GM12878 (cell line): ENCODE measurements at regions not wholly inside any gene's neighbourhood (a gene's known extent, or its start where the extent isn't known, plus 50 kb on each side); places are given as distances from the start of the nearest gene placed in this dataset.
"Not testable (repeated sequence)": the region's sequence is repeated elsewhere in the genome, so short reads cannot be mapped to it uniquely, and the experiment has no call there.

ENCODE experiments used
- ATAC-seq: fragments of 200-7000 bp; cut with Tn5 transposase; 3 replicates; pipeline ENCODE4 v1.9.1; 2020; ENCODE audit warnings: mild to moderate bottlenecking, moderate library complexity
- BruUV-seq: library from RNA; stranded (reverse); fragments of 400-500 nt; replicated peaks from 2 replicates; lab custom pipeline; 2021; lab: Mats Ljungman, UMichigan
- CTCF ChIA-PET: fragments of 300-600 bp; sonication (Branson Sonifier 250); formaldehyde crosslinking; extraction: SDS; loops from one replicate; lab custom pipeline; 2021; ENCODE audit warnings: inconsistent platforms; lab: Yijun Ruan, JAX
- POLR2A ChIA-PET: fragments of 350-600 bp; formaldehyde crosslinking; extraction: SDS; loops from one replicate; lab custom pipeline; 2021; ENCODE audit warnings: inconsistent platforms; lab: Charles Lee
- RAD21 ChIA-PET: fragments of 300-600 bp; sonication (Branson Sonifier 250); formaldehyde crosslinking; loops from one replicate; lab custom pipeline; 2023; ENCODE audit warnings: antibody characterized with exemption; ENCODE audit not compliant: unreplicated experiment; lab: Charles Lee
- SMC1A ChIA-PET: fragments of 300-600 bp; sonication (Branson Sonifier 250); formaldehyde crosslinking; loops from one replicate; lab custom pipeline; 2023; ENCODE audit not compliant: unreplicated experiment, uncharacterized antibody; lab: Charles Lee
- DNase-seq: peaks from one replicate; pipeline ENCODE4 v3.0.0-alpha.2; 2011; ENCODE audit warnings: low read depth, low spot score
- FAIRE-seq: peaks from 3 replicates; lab custom pipeline; 2011; peaks lifted over from hg19 to GRCh38; lab: Jason Lieb, UNC
- H2AFZ ChIP-seq: 2 replicates; pipeline ENCODE4 v1.6.0; 2011; ENCODE audit warnings: low read depth, low read length, control low read depth; ENCODE audit not compliant: control insufficient read depth
- H3K27ac ChIP-seq: 2 replicates; pipeline ENCODE4 v1.5.1; 2011; ENCODE audit warnings: control low read depth; ENCODE audit not compliant: control insufficient read depth, insufficient read depth
- H3K27me3 ChIP-seq, 2 experiments: replicated peaks in 1 of 2; 2 replicates each; pipeline versions ENCODE4 v1.6.0 to v1.6.1; 2011; ENCODE audit warnings: low read length in 1 of 2; ENCODE audit not compliant: control insufficient read depth in 2 of 2, insufficient read depth in 2 of 2
- H3K36me3 ChIP-seq, 2 experiments: 2 replicates each; pipeline ENCODE4 v1.5.1; 2011; ENCODE audit warnings: low read length in 1 of 2; ENCODE audit not compliant: control insufficient read depth in 2 of 2, insufficient read depth in 2 of 2
- H3K4me1 ChIP-seq: 2 replicates; pipeline ENCODE4 v1.6.1; 2011; ENCODE audit warnings: mild to moderate bottlenecking, low read length, moderate library complexity, mixed read lengths; ENCODE audit not compliant: control insufficient read depth, insufficient read depth
- H3K4me2 ChIP-seq: 2 replicates; pipeline ENCODE4 v1.6.0; 2011; ENCODE audit warnings: control low read depth; ENCODE audit not compliant: control insufficient read depth, insufficient read depth
- H3K4me3 ChIP-seq: fragments of 200-600 bp; sonication (generic); 2 replicates; pipeline ENCODE4 v1.5.1; 2016
- H3K79me2 ChIP-seq: 2 replicates; pipeline ENCODE4 v1.6.0; 2011; ENCODE audit warnings: low read length; ENCODE audit not compliant: control insufficient read depth, insufficient read depth
- H3K9ac ChIP-seq: 2 replicates; pipeline ENCODE4 v1.8.0; 2011; ENCODE audit warnings: low read length, control low read depth, mixed read lengths; ENCODE audit not compliant: control insufficient read depth, insufficient read depth
- H3K9me3 ChIP-seq: replicated peaks from 3 replicates; pipeline ENCODE4 v1.5.1; 2011; ENCODE audit warnings: mild to moderate bottlenecking, low read length; ENCODE audit not compliant: control insufficient read depth, insufficient read depth
- H4K20me1 ChIP-seq: 2 replicates; pipeline ENCODE4 v1.6.0; 2011; ENCODE audit not compliant: control insufficient read depth, insufficient read depth
- ATF3 ChIP-seq: IDR thresholded peaks from 2 replicates; pipeline ENCODE4 v1.6.1; 2011; ENCODE audit warnings: low read depth, mild to moderate bottlenecking, low read length, moderate library complexity, borderline replicate concordance; ENCODE audit errors: extremely low read depth
- BMI1 ChIP-seq: fragments of 450-650 bp; IDR thresholded peaks from 2 replicates; pipeline ENCODE4 v1.6.1; 2016; ENCODE audit warnings: mild to moderate bottlenecking, moderate library complexity, borderline replicate concordance
- CBFB ChIP-seq: IDR thresholded peaks from 2 replicates; pipeline ENCODE4 v1.6.1; 2016; ENCODE audit warnings: antibody characterized with exemption, low read depth
- HDGF ChIP-seq: fragments of 450-650 bp; IDR thresholded peaks from 2 replicates; pipeline ENCODE4 v1.6.1; 2016; ENCODE audit warnings: antibody characterized with exemption
- RBBP5 ChIP-seq: fragments of 200-600 bp; sonication (generic); conservative IDR thresholded peaks from 2 replicates; pipeline ENCODE4 v1.6.1; 2016
- TARDBP ChIP-seq: IDR thresholded peaks from 2 replicates; pipeline ENCODE4 v1.6.1; 2016; ENCODE audit warnings: borderline replicate concordance
- ZNF622 ChIP-seq: fragments of 450-650 bp; IDR thresholded peaks from 2 replicates; pipeline ENCODE4 v1.6.1; 2017; ENCODE audit warnings: mild to moderate bottlenecking, inconsistent platforms
- WGBS: methylation state at CpG from one replicate; pipeline ENCODE4 v1.1.6; 2016; ENCODE audit warnings: low lambda C conversion rate; ENCODE audit not compliant: insufficient replicate concordance, insufficient coverage; ENCODE audit errors: missing lambda C conversion rate; 5-methylcytosine and 5-hydroxymethylcytosine counted together
- in situ Hi-C: fragments of 300-500 bp; cut with MboI; formaldehyde crosslinking; loops from 9 replicates; pipeline ENCODE4 v1.14.3; 2018; ENCODE audit warnings: mixed read lengths
- intact Hi-C: fragments of 100-400 bp; cut with micrococcal nuclease; formaldehyde crosslinking; loops from one replicate; pipeline ENCODE4 v1.14.2; 2022; ENCODE audit not compliant: unreplicated experiment
- TF ChIP-seq, protein P1 (sequence below): fragments of 450-650 bp; IDR thresholded peaks from 2 replicates; pipeline ENCODE4 v1.6.1; 2016; ENCODE audit warnings: mild to moderate bottlenecking

DNA sequence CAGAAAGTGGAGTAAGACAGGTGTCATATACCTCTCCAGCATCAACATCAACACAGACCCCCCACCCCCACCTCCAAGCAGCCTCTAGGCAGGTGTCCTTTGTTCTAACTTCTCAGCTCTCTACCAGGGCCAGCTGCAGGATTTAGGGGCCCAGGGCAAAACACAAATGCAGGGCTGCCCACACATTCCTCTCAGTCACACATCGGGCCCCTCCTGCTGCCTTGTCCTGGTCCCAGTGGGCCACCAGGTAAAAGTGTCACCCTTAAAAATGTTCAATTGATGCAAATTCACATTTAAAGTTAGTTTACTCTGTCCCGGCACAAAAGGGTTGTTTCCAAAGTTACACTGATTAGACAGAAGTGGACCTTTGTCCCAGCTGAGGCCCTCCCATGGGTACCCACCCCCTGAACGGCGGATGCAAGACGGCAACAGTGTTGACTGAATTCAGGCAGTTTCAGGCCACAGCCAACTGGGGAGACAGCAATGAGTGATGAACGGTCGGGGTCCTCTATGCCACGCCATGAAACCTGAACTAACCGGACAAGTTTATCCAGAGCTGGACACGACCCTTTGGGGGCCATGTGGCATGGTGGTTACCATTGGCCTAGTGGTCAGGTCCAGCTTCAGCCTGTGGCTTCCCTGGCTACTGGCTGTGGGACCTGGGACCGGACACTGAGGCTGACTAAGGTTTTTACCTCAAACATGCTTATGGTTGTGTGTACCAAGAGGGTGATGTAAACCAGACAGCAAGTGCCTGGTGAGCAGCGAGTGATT lies 52.2 kb upstream of the UNC93A start:
- ChIA-PET POLR2A (no interaction called here), CTCF (no interaction called here)

GRCh38 chr6:167239470-167239869 lies 51.6 kb upstream of the UNC93A start:
- in situ Hi-C loops, FAIRE-seq, H3K4me3 ChIP-seq, BruUV-seq, H3K4me2 ChIP-seq, H3K4me1 ChIP-seq, POLR2A ChIA-PET, intact Hi-C loops, H2AFZ ChIP-seq, H3K27ac ChIP-seq, H3K36me3 ChIP-seq, H3K9ac ChIP-seq, H3K27me3 ChIP-seq, ATAC-seq, CTCF ChIA-PET, H4K20me1 ChIP-seq, H3K79me2 ChIP-seq, DNase-seq, H3K9me3 ChIP-seq, RAD21 ChIA-PET: not testable (repeated sequence)
- 27% methylated on average over 2 of the region's 2 CpGs for WGBS
- SMC1A ChIA-PET: interaction anchor here (1.1 kb wide), 1 partner anchor 9 kb away, joined by 5 read pairs; no protein-coding TSS in a partner anchor

More for the DNA sequence above, 52.2 kb upstream of the UNC93A start:
- Histone ChIP-seq H3K36me3 (no peaks in the 10 kb centered on the region), H3K9me3 (no peaks in the 10 kb centered on the region), H3K79me2 (no peaks in the 10 kb centered on the region), H3K4me1 (no peaks in the 10 kb centered on the region), H4K20me1 (no peaks in the 10 kb centered on the region), H2AFZ (no peak overlapping the region), H3K27ac (no peak overlapping the region), H3K9ac (no peak overlapping the region), H3K4me3 (no peak overlapping the region), H3K27me3 (peaks cover 0 to 3% of the 10 kb centered on the region in 2 experiments; a peak in 3 of 4 replicates), H3K4me2 (no peak overlapping the region)
- FAIRE-seq (no peak), DNase-seq (no peak), ATAC-seq (no peak)
- intact Hi-C loops: no loop called here
- ChIA-PET SMC1A (interaction anchor here (1.1 kb wide), 1 partner anchor 8 kb away, joined by 5 read pairs; no protein-coding TSS in a partner anchor), RAD21 (no interaction called here)
- BruUV-seq: no TSS peak
- in situ Hi-C loops: no loop called here
- TF ChIP-seq CBFB (no peak), HDGF (no peak), BMI1 (no peak), TARDBP (no peak), ZNF622 (no peak), ATF3 (no peak), RBBP5 (no peak)
- TF ChIP-seq, protein P1, sequence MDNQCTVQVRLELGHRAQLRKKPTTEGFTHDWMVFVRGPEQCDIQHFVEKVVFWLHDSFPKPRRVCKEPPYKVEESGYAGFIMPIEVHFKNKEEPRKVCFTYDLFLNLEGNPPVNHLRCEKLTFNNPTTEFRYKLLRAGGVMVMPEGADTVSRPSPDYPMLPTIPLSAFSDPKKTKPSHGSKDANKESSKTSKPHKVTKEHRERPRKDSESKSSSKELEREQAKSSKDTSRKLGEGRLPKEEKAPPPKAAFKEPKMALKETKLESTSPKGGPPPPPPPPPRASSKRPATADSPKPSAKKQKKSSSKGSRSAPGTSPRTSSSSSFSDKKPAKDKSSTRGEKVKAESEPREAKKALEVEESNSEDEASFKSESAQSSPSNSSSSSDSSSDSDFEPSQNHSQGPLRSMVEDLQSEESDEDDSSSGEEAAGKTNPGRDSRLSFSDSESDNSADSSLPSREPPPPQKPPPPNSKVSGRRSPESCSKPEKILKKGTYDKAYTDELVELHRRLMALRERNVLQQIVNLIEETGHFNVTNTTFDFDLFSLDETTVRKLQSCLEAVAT: no peak
- TF ChIP-seq, all 136 proteins: peak for 0
- 8% methylated on average over 12 of the region's 12 CpGs for WGBS
